PC-9 (cell line): ENCODE measurements at regions not wholly inside any gene's neighbourhood (a gene's known extent, or its start where the extent isn't known, plus 50 kb on each side); places are given as distances from the start of the nearest gene placed in this dataset.

Source experiments
- BruUV-seq: library from RNA; stranded (reverse); fragments of 400-500 nt; replicated peaks from 2 replicates; lab custom pipeline; 2021; lab: Mats Ljungman, UMichigan
- CTCF ChIA-PET: fragments of 300-600 bp; sonication (Branson Sonifier 250); formaldehyde crosslinking; loops from one replicate; lab custom pipeline; 2022; ENCODE audit warnings: antibody characterized with exemption; lab: Charles Lee
- POLR2A ChIA-PET: fragments of 300-600 bp; sonication (Branson Sonifier 250); formaldehyde crosslinking; loops from one replicate; lab custom pipeline; 2022; ENCODE audit warnings: antibody characterized with exemption; ENCODE audit not compliant: unreplicated experiment; lab: Charles Lee
- DNase-seq, 2 experiments: peaks; one replicate each; pipeline versions ENCODE4 v3.0.0 to v3.0.0-alpha.2; 2015 to 2022; ENCODE audit warnings: mixed read lengths in 1 of 2
- H2AFZ ChIP-seq: fragments of 200-600 bp; sonication (generic); 2 replicates; pipeline ENCODE4 v1.8.1; 2017; ENCODE audit warnings: antibody characterized with exemption
- H3F3A ChIP-seq: fragments of 200-600 bp; sonication (generic); 2 replicates; pipeline ENCODE4 v1.8.1; 2017; ENCODE audit warnings: antibody characterized with exemption, mild to moderate bottlenecking, low read depth; ENCODE audit not compliant: insufficient read depth
- H3K27ac ChIP-seq: fragments of 200-600 bp; sonication (generic); 2 replicates; pipeline ENCODE4 v1.6.1; 2016; ENCODE audit warnings: mixed run types
- H3K27me3 ChIP-seq: fragments of 200-600 bp; sonication (generic); 2 replicates; pipeline ENCODE4 v1.6.1; 2016; ENCODE audit warnings: low read depth, mixed run types; ENCODE audit not compliant: insufficient read depth
- H3K36me3 ChIP-seq: fragments of 200-600 bp; sonication (generic); 2 replicates; pipeline ENCODE4 v1.6.1; 2016; ENCODE audit warnings: low read depth, mixed run types
- H3K4me1 ChIP-seq: fragments of 200-600 bp; sonication (generic); replicated peaks from 2 replicates; pipeline ENCODE4 v1.6.1; 2016; ENCODE audit warnings: mixed run types; ENCODE audit not compliant: insufficient read depth
- H3K4me2 ChIP-seq: fragments of 200-600 bp; sonication (generic); 2 replicates; pipeline ENCODE4 v1.6.1; 2017; ENCODE audit warnings: mixed run types
- H3K4me3 ChIP-seq: fragments of 200-600 bp; sonication (generic); 2 replicates; pipeline ENCODE4 v1.6.1; 2016; ENCODE audit warnings: mixed run types
- H3K79me2 ChIP-seq: fragments of 200-600 bp; sonication (generic); 2 replicates; pipeline ENCODE4 v1.6.1; 2017; ENCODE audit warnings: low read depth, mixed run types
- H3K9me2 ChIP-seq: fragments of 200-600 bp; sonication (generic); 2 replicates; pipeline ENCODE4 v1.8.1; 2017; ENCODE audit warnings: mild to moderate bottlenecking; ENCODE audit not compliant: insufficient read depth
- H3K9me3 ChIP-seq: fragments of 200-600 bp; sonication (generic); 2 replicates; pipeline ENCODE4 v1.8.1; 2016; ENCODE audit warnings: low read depth; ENCODE audit not compliant: insufficient read depth
- H4K20me1 ChIP-seq: fragments of 200-600 bp; sonication (generic); 2 replicates; pipeline ENCODE4 v1.8.1; 2017; ENCODE audit not compliant: insufficient read depth
- CTCF ChIP-seq: fragments of 200-600 bp; sonication (generic); conservative IDR thresholded peaks from 2 replicates; pipeline ENCODE4 v1.6.1; 2017; ENCODE audit warnings: mixed run types, antibody characterized with exemption, mild to moderate bottlenecking, moderate library complexity
- EZH2 ChIP-seq: fragments of 200-600 bp; sonication (generic); IDR thresholded peaks from 2 replicates; pipeline ENCODE4 v1.8.0; 2017; ENCODE audit warnings: antibody characterized with exemption, low read depth
- intact Hi-C: fragments of 100-400 bp; cut with micrococcal nuclease; formaldehyde crosslinking; loops from one replicate; pipeline ENCODE4 v1.10.0; 2022; ENCODE audit not compliant: unreplicated experiment

- no peaks in the 10 kb centered on the region for H4K20me1 ChIP-seq
- no peak overlapping the region for H2AFZ ChIP-seq
- H3K79me2 ChIP-seq = no peaks in the 10 kb centered on the region
- H3F3A ChIP-seq = no peaks in the 10 kb centered on the region
- H3K4me1 ChIP-seq = no peaks in the 10 kb centered on the region
- DNase-seq = no peak
- no peaks in the 10 kb centered on the region for H3K27me3 ChIP-seq
- BruUV-seq = no TSS peak
- H3K9me3 ChIP-seq = no peaks in the 10 kb centered on the region
- ChIA-PET POLR2A (no interaction called here), CTCF (no interaction called here)
- no peak overlapping the region for H3K4me2 ChIP-seq
- no peaks in the 10 kb centered on the region for H3K9me2 ChIP-seq
- intact Hi-C loops = no loop called here
- no peaks in the 10 kb centered on the region for H3K36me3 ChIP-seq
- TF ChIP-seq EZH2 (no peak), CTCF (no peak)
- H3K4me3 ChIP-seq = no peak overlapping the region
- H3K27ac ChIP-seq = no peak overlapping the region
Measured at GRCh38 chr16:64621616-64622015, 500.2 kb downstream of the CDH11 start.

- H3K9me2 ChIP-seq = no peaks in the 10 kb centered on the region
- H3K4me3 ChIP-seq = no peak overlapping the region
- no peaks in the 10 kb centered on the region for H3F3A ChIP-seq
- H3K79me2 ChIP-seq = no peaks in the 10 kb centered on the region
- intact Hi-C loops = no loop called here
- H4K20me1 ChIP-seq = no peaks in the 10 kb centered on the region
- POLR2A ChIA-PET = no interaction called here
- CTCF ChIA-PET = no interaction called here
- DNase-seq = no peak
- TF ChIP-seq EZH2 (no peak), CTCF (no peak)
- H3K36me3 ChIP-seq = no peaks in the 10 kb centered on the region
- BruUV-seq = no TSS peak
- H3K9me3 ChIP-seq = no peaks in the 10 kb centered on the region
- no peak overlapping the region for H2AFZ ChIP-seq
- no peak overlapping the region for H3K27ac ChIP-seq
- no peak overlapping the region for H3K4me2 ChIP-seq
- no peaks in the 10 kb centered on the region for H3K4me1 ChIP-seq
- no peaks in the 10 kb centered on the region for H3K27me3 ChIP-seq
Measured at GRCh38 chr16:64617836-64618476, 503.9 kb downstream of the CDH11 start.

GRCh38 chr16:64615630-64616280 is 506.1 kb downstream of the CDH11 start:
- H3K4me2 ChIP-seq = no peak overlapping the region
- H3K79me2 ChIP-seq = no peaks in the 10 kb centered on the region
- no peak for DNase-seq
- no peak overlapping the region for H2AFZ ChIP-seq
- BruUV-seq = no TSS peak
- no peaks in the 10 kb centered on the region for H3K4me1 ChIP-seq
- intact Hi-C loops = no loop called here
- H4K20me1 ChIP-seq = no peaks in the 10 kb centered on the region
- TF ChIP-seq EZH2 = no peak
- no peak for TF ChIP-seq CTCF
- H3K9me2 ChIP-seq = no peaks in the 10 kb centered on the region
- POLR2A ChIA-PET = no interaction called here
- no peaks in the 10 kb centered on the region for H3F3A ChIP-seq
- H3K9me3 ChIP-seq = no peaks in the 10 kb centered on the region
- CTCF ChIA-PET = no interaction called here
- no peaks in the 10 kb centered on the region for H3K36me3 ChIP-seq
- H3K27me3 ChIP-seq = no peaks in the 10 kb centered on the region
- H3K27ac ChIP-seq = no peak overlapping the region
- H3K4me3 ChIP-seq = no peak overlapping the region
